GM18519 (cell line): ENCODE measurements at regions not wholly inside any gene's neighbourhood (a gene's known extent, or its start where the extent isn't known, plus 50 kb on each side); places are given as distances from the start of the nearest gene placed in this dataset.

Source experiments
- ATAC-seq: cut with Tn5 transposase; IDR thresholded peaks from one replicate; pipeline ENCODE4 v1.9.1; 2021; ENCODE audit warnings: mild to moderate bottlenecking, moderate library complexity; ENCODE audit not compliant: unreplicated experiment, low FRiP score

GRCh38 chr22:49613511-49614270, 214.0 kb downstream of the BRD1 start:
- no peak for ATAC-seq

- ATAC-seq = no peak
Observed at GRCh38 chr22:49613108-49613507, 214.6 kb downstream of the BRD1 start.

GRCh38 chr22:49609207-49609876, 218.3 kb downstream of the BRD1 start:
- no peak for ATAC-seq

- no peak for ATAC-seq
Observed at GRCh38 chr22:49608660-49609059, 219.0 kb downstream of the BRD1 start.

- ATAC-seq = no peak
Observed at GRCh38 chr22:49608228-49608627, 219.4 kb downstream of the BRD1 start.

- ATAC-seq = no peak
Observed at GRCh38 chr22:49607821-49608220, 219.9 kb downstream of the BRD1 start.

GRCh38 chr22:49606562-49607290, 220.9 kb downstream of the BRD1 start:
- no peak for ATAC-seq

GRCh38 chr22:49604732-49605302, 222.9 kb downstream of the BRD1 start:
- ATAC-seq = no peak

GRCh38 chr22:49603016-49603415, 224.7 kb downstream of the BRD1 start:
- no peak for ATAC-seq

- no peak for ATAC-seq
Observed at GRCh38 chr22:49602481-49602880, 225.2 kb downstream of the BRD1 start.

GRCh38 chr22:49601614-49602321, 225.9 kb downstream of the BRD1 start:
- no peak for ATAC-seq

- no peak for ATAC-seq
Observed at GRCh38 chr22:49600891-49601431, 226.7 kb downstream of the BRD1 start.

GRCh38 chr22:49600468-49600867, 227.2 kb downstream of the BRD1 start:
- no peak for ATAC-seq

- no peak for ATAC-seq
Observed at GRCh38 chr22:49599691-49600455, 227.8 kb downstream of the BRD1 start.

- no peak for ATAC-seq
Observed at GRCh38 chr22:49599039-49599438, 228.6 kb downstream of the BRD1 start.

- no peak for ATAC-seq
Observed at GRCh38 chr22:49598338-49598737, 229.3 kb downstream of the BRD1 start.

GRCh38 chr22:49597428-49598039, 230.1 kb downstream of the BRD1 start:
- no peak for ATAC-seq

GRCh38 chr22:49595465-49596078, 232.1 kb downstream of the BRD1 start:
- ATAC-seq = no peak

GRCh38 chr22:49594078-49594477, 233.6 kb downstream of the BRD1 start:
- ATAC-seq = no peak
